Transverse colon (tissue), 4 donors: ENCODE measurements at regions not wholly inside any gene's neighbourhood (a gene's known extent, or its start where the extent isn't known, plus 50 kb on each side); places are given as distances from the start of the nearest gene placed in this dataset.
"Not testable (repeated sequence)": the region's sequence is repeated elsewhere in the genome, so short reads cannot be mapped to it uniquely, and the experiment has no call there.

Experiments
- DNase-seq: peaks from one replicate; pipeline ENCODE4 v3.0.0-alpha.2; 2019
- H3K27ac ChIP-seq, 4 donors: fragments of 200-600 bp; sonication (generic); 2 replicates each; pipeline ENCODE4 v1.5.1; 2016 to 2018; ENCODE audit warnings: inconsistent platforms in 4 of 4
- H3K27me3 ChIP-seq: fragments of 200-600 bp; sonication (generic); 2 replicates; pipeline ENCODE4 v1.5.1; 2017; ENCODE audit warnings: inconsistent platforms
- H3K36me3 ChIP-seq, 4 donors: fragments of 200-600 bp; sonication (generic); 2 replicates each; pipeline ENCODE4 v1.5.1; 2017 to 2019; ENCODE audit warnings: inconsistent platforms in 4 of 4
- H3K4me1 ChIP-seq, 4 donors: fragments of 200-600 bp; sonication (generic); 2 replicates each; pipeline ENCODE4 v1.5.1; 2017 to 2020; ENCODE audit warnings: inconsistent platforms in 4 of 4
- H3K4me3 ChIP-seq, 4 donors: fragments of 200-600 bp; sonication (generic); 1 replicate in 1 of 4; 2 replicates in 3 of 4; pipeline versions ENCODE4 v1.5.1 to v1.6.1; 2017 to 2019; ENCODE audit warnings: inconsistent platforms in 4 of 4
- H3K9me3 ChIP-seq, 2 donors: fragments of 200-600 bp; sonication (generic); 2 replicates each; pipeline ENCODE4 v1.5.1; 2017 to 2019; ENCODE audit warnings: inconsistent platforms in 2 of 2
- CTCF ChIP-seq, 5 experiments: fragments of 200-600 bp in 3 of 5; fragments of 450-650 bp in 2 of 5; sonication (generic) in 3 of 5; IDR thresholded peaks; 1 replicate in 2 of 5; 2 replicates in 3 of 5; pipeline ENCODE4 v1.5.1; 2016 to 2017; ENCODE audit warnings: antibody characterized with exemption in 5 of 5, inconsistent platforms in 3 of 5, mild to moderate bottlenecking in 2 of 5, moderate library complexity in 1 of 5
- EP300 ChIP-seq: sonication (generic); formaldehyde crosslinking; IDR thresholded peaks from one replicate; pipeline ENCODE4 v1.6.1; 2017; ENCODE audit warnings: antibody characterized with exemption, low read depth
- POLR2A ChIP-seq: fragments of 450-650 bp; IDR thresholded peaks from one replicate; pipeline ENCODE4 v1.6.1; 2016; ENCODE audit warnings: antibody characterized with exemption, mild to moderate bottlenecking, moderate library complexity
- POLR2AphosphoS5 ChIP-seq, 3 donors: sonication (generic); formaldehyde crosslinking; IDR thresholded peaks; one replicate each; pipeline ENCODE4 v1.6.1; 2016; ENCODE audit warnings: antibody characterized with exemption in 3 of 3
- WGBS, 2 donors: methylation state at CpG; one replicate each; pipeline ENCODE4 v1.1.5; 2018; ENCODE audit warnings: low coverage in 1 of 2; 5-methylcytosine and 5-hydroxymethylcytosine counted together
- in situ Hi-C, 4 donors: fragments of 200-750 bp; cut with MboI; loops; one replicate each; pipeline versions ENCODE4 v1.15.0 to v1.15.1; 2017; ENCODE audit warnings: low sequenced_read_pairs in 3 of 4, low pct_ligation_motif_present in 1 of 4, low pct_unique_long_range_greater_than_20kb in 1 of 4
- intact Hi-C: fragments of 100-400 bp; cut with DNase I; formaldehyde crosslinking; loops from one replicate; pipeline ENCODE4 v1.15.1; 2023; ENCODE audit warnings: low total_unique reads

DNA sequence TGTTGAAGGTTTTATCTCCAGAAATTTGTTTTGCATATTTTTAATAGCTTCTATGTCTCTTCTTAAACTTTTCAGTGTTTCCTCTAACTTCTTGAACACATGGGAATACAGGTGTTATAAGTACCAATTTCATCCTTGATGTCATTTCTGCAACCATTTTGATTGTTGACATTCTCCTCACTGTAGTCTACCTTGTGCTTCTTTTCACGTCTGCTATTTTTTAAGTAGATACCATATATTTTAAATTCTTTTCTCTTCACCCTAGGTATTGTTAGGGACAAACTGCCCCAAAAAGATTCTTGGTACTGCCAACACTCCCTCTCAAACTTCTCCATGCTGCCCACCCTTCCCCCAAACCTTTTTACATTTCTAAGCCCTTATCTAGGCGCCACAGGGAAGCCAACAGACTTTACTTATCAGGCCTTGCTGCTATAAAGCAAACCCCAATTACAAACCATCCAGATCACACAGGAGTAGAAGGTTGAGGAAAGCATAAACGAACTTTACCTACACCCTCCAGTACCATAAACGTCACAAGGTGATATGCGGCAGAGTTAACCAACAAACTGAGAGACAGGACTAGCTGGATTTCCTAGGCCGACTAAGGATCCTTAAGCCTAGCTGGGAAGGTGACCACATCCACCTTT is 1165.3 kb downstream of the TAF11L14 start:
- Histone ChIP-seq H3K27ac (no peak overlapping the region), H3K36me3 (no peaks in the 10 kb centered on the region), H3K4me1 (no peaks in the 10 kb centered on the region), H3K27me3 (no peaks in the 10 kb centered on the region), H3K4me3 (no peak overlapping the region), H3K9me3 (no peaks in the 10 kb centered on the region)
- in situ Hi-C loops, result no loop called here
- intact Hi-C loops, result loop anchor here (5.0 kb wide), 1 partner anchor 302 kb away; no protein-coding TSS in a partner anchor
- WGBS, 2 donors, result 76 to 88% methylated on average over 1 to 6 of the region's 6 CpGs
- no peak for DNase-seq
- TF ChIP-seq POLR2AphosphoS5 (IDR thresholded peaks at IDR 0.05) (no peak), POLR2A (no peak), EP300 (no peak), CTCF (IDR thresholded peaks at IDR 0.05) (no peak)

- no peaks in the 10 kb centered on the region for H3K9me3 ChIP-seq
- DNase-seq, result no peak
- TF ChIP-seq POLR2A (no peak), POLR2AphosphoS5 (IDR thresholded peaks at IDR 0.05) (no peak), CTCF (IDR thresholded peaks at IDR 0.05) (no peak), EP300 (no peak)
- in situ Hi-C loops, result no loop called here
- no peak overlapping the region for H3K4me3 ChIP-seq
- H3K4me1 ChIP-seq, result no peaks in the 10 kb centered on the region
- intact Hi-C loops, result loop anchor here (5.0 kb wide), 1 partner anchor 303 kb away; no protein-coding TSS in a partner anchor
- WGBS, 2 donors, result 90 to 93% methylated on average over 5 to 18 of the region's 19 CpGs
- no peaks in the 10 kb centered on the region for H3K27me3 ChIP-seq
- H3K36me3 ChIP-seq, result no peaks in the 10 kb centered on the region
- no peak overlapping the region for H3K27ac ChIP-seq
Measured at GRCh38 chr5:18800293-18801025, 1166.2 kb downstream of the TAF11L14 start.

- H3K9me3 ChIP-seq, in situ Hi-C loops, DNase-seq, H3K4me1 ChIP-seq, H3K27me3 ChIP-seq, H3K4me3 ChIP-seq, H3K27ac ChIP-seq, H3K36me3 ChIP-seq: not testable (repeated sequence)
- WGBS, 2 donors, result 59 to 60% methylated on average over 3 of the region's 3 CpGs
- intact Hi-C loops, result loop anchor here (5.0 kb wide), 1 partner anchor 304 kb away; no protein-coding TSS in a partner anchor
Measured at GRCh38 chr5:18801413-18801812, 1167.2 kb downstream of the TAF11L14 start.

GRCh38 chr5:18802336-18802735 is 1168.1 kb downstream of the TAF11L14 start:
- TF ChIP-seq CTCF (IDR thresholded peaks at IDR 0.05) (no peak), POLR2AphosphoS5 (IDR thresholded peaks at IDR 0.05) (no peak), POLR2A (no peak), EP300 (no peak)
- intact Hi-C loops, result loop anchor here (5.0 kb wide), 1 partner anchor 305 kb away; no protein-coding TSS in a partner anchor
- DNase-seq, result no peak
- Histone ChIP-seq H3K27ac (no peak overlapping the region), H3K36me3 (no peaks in the 10 kb centered on the region), H3K4me1 (no peaks in the 10 kb centered on the region), H3K9me3 (no peaks in the 10 kb centered on the region), H3K27me3 (no peaks in the 10 kb centered on the region), H3K4me3 (no peak overlapping the region)
- in situ Hi-C loops, result no loop called here
- 44 to 55% methylated on average over 2 of the region's 2 CpGs for WGBS, 2 donors
